NCI-H1694 treated with DMSO at 0.1 percent for 48 hours (cell line): ENCODE measurements at regions not wholly inside any gene's neighbourhood (a gene's known extent, or its start where the extent isn't known, plus 50 kb on each side); places are given as distances from the start of the nearest gene placed in this dataset.
"Not testable (repeated sequence)": the region's sequence is repeated elsewhere in the genome, so short reads cannot be mapped to it uniquely, and the experiment has no call there.

Experiments
- DNase-seq: peaks from one replicate; lab custom pipeline; 2025; lab: John Stamatoyannopoulos, UW

GRCh38 chr4:24208691-24209090 lies 318.8 kb upstream of the PPARGC1A start:
- no peak for DNase-seq

DNA sequence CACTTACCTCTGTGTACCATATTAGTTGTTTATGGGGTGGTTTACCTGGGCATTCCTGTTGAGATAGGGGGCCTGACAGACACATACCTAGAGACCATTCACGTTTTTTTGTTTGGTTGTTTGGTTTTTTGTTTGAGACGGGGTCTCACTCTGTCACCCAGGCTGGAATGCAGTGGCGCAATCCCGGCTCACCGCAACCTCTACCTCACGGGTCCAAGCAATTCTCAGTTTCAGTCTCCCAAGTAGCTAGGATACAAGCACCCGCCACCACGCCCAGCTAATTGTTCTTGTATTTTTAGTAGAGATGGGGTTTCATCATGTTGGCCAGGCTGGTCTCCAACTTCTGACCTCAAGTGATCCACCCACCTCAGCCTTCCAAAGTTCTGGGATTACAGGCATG lies 314.9 kb upstream of the PPARGC1A start:
- DNase-seq = not testable (repeated sequence)

DNA sequence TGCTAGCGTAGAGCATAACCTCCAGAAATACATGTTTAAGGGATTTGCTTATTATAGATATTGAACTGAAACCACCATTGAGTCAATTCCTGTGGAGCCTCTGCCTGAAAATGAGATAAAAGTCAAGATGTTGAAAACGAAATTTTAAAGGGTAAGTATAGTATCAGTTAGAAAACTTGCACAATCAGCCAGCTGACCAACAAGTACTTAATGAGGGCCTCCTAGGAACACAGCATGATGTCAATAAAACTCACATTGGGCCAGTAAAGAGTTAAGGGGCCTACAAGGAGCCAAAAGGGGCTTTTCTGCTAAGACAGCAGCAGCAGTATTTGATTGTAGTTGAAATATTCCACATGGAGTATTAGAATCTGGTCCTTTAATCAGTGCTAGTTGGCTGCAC lies 314.1 kb upstream of the PPARGC1A start:
- DNase-seq = no peak

GRCh38 chr4:24202579-24202978 lies 312.7 kb upstream of the PPARGC1A start:
- DNase-seq = no peak

DNA sequence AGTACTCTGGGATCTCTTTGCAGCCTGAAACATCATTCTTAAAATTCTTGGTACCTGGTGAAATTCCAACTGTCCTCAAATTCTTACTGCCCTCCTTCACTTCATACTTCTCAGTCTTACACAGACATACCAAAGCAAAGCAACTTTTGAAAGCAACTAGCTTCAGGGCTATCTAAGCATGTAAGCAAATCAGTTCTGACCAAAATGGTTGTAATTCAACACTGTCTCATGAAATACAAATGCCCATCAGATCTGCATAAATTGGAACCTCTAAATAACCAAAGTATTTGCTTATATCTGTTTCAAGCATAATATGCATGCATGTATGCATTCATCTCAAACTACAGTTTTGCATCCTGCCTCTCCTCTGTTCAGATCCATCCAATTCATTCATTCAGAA lies 308.1 kb upstream of the PPARGC1A start:
- no peak for DNase-seq

- DNase-seq = no peak
These were observed 306.9 kb upstream of the PPARGC1A start for GRCh38 chr4:24196785-24197184.

DNA sequence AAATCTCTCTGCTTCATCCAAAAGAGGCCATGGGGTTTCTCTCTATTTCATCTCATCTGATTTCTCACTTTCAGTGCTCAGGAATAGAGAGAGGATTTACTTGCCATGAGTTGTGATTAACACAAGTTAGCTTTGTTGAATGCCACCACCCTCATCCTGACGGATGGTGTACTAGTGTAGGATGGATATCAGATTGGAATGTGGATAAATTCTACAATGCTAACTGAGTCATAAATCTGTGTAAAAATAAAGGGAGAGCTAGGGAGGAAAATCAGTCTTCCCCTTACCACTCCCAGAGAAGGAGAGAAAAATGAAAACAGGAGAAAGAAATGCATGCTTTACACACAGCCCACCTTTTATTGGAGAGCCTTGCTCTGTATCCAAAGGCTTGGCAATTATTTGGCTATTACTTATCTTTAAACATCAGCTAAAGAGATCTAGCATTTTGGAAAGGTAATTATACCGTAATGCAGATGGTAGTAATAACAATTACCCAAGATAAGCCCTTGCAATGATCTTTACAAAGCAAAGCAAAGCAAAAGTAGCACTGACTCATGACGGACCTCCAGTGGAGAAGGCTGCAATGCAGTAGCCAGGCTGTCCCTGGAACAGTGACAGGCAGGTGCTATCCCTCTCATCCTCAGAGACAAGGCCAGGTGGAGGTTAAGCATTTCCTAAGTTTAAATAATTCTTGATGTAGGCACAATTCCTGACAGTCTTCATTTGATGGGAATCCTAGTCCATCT lies 306.3 kb upstream of the PPARGC1A start:
- no peak for DNase-seq

DNA sequence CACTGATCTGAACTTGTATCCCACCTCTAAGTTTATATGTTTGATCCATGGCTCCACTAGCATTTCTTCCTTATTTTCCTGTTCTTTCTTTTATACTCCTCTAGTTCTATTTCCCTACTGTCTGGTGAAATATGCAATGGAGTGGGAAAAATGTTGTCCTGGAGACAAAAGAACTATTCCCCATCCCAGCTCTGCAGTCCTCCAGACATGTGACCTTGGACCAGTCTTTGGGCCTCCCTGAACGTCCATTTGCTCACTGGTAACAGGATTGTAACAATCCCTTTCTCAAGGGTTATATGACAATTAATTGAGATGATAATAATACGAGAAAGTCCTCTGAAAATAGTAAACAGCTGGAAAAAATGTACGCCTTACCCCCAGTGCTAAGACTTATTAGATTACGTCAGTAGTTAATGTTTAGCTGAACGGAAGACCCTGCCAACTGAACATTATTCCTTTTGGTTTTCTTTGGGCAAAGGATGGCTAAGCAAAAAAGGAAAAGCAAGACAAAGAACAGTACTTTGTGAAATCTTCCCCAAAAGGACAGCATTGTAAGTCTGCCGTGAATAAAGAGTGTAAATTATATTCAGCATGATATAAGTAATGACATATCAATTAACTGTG lies 302.3 kb upstream of the PPARGC1A start:
- no peak for DNase-seq

DNA sequence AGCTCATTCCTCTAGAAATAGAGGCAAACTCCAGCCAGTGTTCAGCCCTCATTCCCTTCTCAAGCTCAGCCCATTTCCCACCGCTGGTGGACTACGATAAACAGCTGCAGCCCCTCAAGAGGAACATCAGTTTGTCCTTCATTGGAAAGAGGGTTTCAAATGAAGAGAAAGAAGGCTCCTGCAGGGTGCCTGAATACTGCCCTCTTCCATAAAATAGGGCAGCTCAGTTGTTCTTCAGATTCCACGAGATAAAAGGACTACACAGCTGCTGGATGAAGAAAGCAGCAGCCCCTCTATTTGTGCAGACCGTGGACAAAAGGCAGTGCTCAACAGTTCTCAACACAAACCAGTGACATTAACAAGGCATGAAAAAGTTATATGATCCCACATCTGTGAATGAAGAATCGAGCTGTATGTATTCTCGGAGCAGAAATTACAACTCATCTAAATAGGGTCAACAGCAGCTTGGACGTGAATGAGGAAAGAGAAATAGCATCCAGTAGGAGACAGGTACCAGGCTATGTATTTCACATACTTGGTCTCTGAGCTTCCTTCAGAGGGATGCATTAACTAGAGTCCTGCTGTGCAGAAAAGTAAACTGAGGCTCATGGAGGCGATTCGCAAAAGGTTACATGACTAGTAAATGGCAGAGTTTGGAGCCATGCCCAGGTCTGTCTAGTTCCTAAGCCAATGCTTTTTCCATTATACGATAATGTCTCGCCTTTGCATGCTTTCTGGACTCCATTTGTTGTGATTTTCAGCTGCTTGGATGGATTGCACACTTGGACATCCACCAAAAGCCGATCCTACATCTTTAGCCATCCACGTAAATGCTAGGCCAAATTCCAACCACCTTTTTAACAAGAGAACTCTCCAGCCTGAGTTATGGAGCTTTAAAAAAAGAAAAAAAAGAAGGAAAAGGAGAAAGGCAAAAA lies 301.2 kb upstream of the PPARGC1A start:
- DNase-seq = no peak

GRCh38 chr4:24188459-24188858 lies 298.6 kb upstream of the PPARGC1A start:
- DNase-seq = no peak

- DNase-seq = no peak
These were observed 296.6 kb upstream of the PPARGC1A start for GRCh38 chr4:24186466-24186865.

GRCh38 chr4:24181005-24181404 lies 291.2 kb upstream of the PPARGC1A start:
- DNase-seq = no peak

GRCh38 chr4:24180586-24180985 lies 290.7 kb upstream of the PPARGC1A start:
- no peak for DNase-seq

- DNase-seq = no peak
These were observed 289.5 kb upstream of the PPARGC1A start for GRCh38 chr4:24179201-24179840.

DNA sequence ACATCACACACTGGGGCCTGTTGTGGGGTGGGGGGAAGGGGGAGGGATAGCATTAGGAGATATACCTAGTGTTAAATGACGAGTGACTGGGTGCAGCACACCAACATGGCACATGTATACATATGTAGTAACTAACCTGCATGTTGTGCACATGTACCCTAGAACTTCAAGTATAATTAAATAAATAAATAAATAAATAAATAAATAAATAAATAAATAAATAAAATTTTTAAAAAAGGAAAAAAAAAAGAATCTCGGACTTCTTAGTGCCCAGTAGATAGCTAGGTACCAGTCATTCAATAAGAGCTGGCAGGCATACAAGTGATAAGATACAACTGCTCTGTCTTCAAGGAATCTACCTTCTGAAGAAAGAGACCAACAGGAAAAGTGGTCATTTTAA lies 287.6 kb upstream of the PPARGC1A start:
- DNase-seq = not testable (repeated sequence)

DNA sequence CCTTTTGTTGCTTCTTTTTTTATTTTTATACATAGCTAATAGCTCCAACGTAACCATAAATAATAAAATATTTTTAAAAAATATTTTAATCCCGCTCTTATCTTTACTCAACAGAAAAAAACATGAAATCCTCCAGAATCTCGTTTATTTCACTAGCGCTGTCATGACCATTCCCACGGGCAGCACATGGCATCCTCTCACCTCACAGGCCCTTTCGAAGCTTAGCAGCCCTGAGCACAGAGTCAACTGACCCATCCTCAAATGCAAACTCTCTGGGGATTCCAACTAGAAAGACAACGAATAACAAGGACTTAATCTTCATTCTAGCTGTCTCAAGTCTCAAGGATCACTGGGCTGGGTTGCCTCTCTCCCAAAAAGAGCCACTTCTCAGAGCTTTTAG lies 285.9 kb upstream of the PPARGC1A start:
- DNase-seq = no peak

GRCh38 chr4:24174602-24175001 lies 284.8 kb upstream of the PPARGC1A start:
- DNase-seq = no peak

DNA sequence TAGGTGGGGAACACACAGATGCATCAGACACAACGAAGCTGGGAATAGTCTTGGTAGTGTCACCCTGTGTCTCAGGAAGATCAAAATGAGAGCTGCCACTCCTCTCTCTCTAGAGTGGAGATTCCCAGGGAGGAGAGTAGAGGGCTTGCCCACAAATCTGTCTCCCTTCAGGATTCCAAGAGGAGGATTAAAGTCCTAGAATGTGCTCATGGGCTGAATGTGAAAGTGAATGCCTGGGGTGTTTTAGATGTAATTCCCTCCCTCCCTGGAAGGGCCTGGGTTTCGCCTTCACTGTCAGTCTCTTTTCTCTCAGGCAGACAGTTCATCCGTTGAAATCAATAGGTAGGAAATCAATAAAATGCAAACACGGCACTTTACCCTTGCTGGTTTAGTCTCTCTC lies 282.6 kb upstream of the PPARGC1A start:
- DNase-seq = no peak

GRCh38 chr4:24169956-24170355 lies 280.1 kb upstream of the PPARGC1A start:
- no peak for DNase-seq

DNA sequence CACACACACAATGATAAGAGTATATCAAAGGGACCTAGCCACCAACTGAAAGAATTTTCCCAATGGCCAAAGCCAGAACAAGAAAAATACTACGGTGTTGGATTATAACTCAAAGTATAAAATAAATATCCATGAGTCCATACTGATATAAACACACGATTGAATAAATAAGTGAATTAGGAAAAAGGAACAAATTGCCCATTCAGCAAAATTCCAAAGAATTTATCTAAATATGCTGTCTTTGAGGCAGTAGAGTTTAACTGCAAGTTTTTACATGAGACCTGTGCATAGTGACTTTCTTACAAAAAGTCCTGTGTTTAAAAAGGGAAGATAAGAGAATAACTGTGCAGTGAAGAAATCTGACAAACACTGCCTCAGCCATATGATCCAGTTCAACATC lies 278.8 kb upstream of the PPARGC1A start:
- no peak for DNase-seq

DNA sequence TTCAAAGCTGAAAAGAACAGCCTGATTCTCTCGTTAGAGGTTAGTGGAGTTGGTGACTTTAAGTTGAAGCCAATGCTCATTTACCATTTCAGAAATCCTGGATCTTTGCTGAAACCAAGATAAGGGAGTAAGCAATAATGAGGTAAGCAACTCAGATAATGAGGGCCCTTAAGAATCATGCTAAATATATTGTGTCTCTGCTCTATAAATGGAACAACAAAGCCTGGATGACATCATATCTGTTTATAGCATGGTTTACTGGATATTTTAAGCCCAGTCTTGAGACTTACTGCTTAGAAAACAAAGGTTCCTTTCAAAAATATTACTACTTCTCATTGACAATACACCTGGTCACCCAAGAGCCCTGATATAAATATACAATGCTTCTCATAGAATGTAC lies 276.7 kb upstream of the PPARGC1A start:
- DNase-seq = no peak

DNA sequence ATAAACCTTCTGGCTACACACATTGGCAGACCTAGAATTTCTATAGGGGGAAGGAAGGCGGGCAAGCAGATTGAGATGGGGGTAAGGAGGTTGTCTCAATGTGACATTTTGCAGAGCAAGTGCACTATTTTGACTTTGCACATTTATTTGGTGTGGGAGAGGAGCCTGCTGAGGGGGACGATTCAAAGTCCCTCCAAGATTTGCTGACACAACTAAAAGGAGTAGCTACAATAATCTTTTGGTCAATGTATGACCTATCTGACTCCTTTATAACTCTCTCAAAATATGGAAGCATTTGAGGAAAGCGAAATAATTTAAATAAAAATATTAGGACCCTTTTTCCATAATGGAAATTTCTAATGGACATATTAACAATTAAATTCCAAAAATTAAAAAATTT lies 274.9 kb upstream of the PPARGC1A start:
- no peak for DNase-seq
